GM18502 (cell line): ENCODE measurements at regions not wholly inside any gene's neighbourhood (a gene's known extent, or its start where the extent isn't known, plus 50 kb on each side); places are given as distances from the start of the nearest gene placed in this dataset.

ENCODE experiments used
- ATAC-seq: cut with Tn5 transposase; IDR thresholded peaks from one replicate; pipeline ENCODE4 v1.9.1; 2021; ENCODE audit warnings: mild to moderate bottlenecking; ENCODE audit not compliant: unreplicated experiment, poor library complexity

- ATAC-seq, result no peak
Observed at GRCh38 chr20:47406849-47407682, 50.6 kb upstream of the ZMYND8 start.

DNA sequence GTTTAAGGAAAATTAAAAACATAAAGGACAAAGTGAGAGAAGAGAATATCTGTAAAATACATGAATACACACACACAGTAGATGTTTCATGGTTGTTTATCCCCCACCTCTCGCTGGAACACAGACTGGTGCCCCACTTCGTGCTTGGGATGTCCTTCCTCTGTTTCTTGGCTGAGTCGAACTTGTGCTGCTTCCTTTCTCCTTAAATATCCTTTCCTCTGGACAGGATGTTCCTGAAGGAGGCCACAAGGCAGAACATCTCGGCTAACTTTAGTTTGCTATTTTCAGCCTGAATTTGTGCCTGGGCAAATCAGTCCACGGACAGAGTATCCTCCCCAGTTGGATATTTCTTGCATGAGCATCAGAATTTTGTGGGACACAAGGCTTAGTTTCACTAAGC, 54.7 kb upstream of the ZMYND8 start:
- ATAC-seq, result no peak

- no peak for ATAC-seq
Observed at GRCh38 chr20:47412083-47412482, 55.6 kb upstream of the ZMYND8 start.

GRCh38 chr20:47413189-47413588, 56.7 kb upstream of the ZMYND8 start:
- ATAC-seq, result no peak

GRCh38 chr20:47417245-47418068, 61.0 kb upstream of the ZMYND8 start:
- no peak for ATAC-seq

- no peak for ATAC-seq
Observed at GRCh38 chr20:47418069-47418757, 61.7 kb upstream of the ZMYND8 start.

GRCh38 chr20:47419953-47420514, 63.5 kb upstream of the ZMYND8 start:
- no peak for ATAC-seq

GRCh38 chr20:47421076-47421475, 64.6 kb upstream of the ZMYND8 start:
- ATAC-seq, result no peak

DNA sequence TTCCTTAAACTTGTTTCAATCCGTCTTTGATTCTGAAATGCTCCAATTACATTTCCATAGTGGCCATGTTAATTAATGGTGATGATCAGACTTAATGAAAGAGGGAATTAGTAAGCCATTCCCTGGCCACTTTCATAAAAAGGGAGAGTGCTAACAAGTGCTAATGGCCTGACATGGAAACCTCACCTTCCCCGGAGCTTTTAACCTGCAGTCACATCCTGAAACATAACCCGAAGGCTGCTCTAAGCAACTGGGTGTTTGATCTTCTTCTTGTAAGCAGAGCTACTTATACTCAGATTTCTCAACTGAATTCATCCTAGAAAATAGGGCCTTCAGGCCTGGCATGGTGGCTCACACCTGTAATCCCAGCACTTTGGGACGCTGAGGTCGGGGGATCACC, 67.1 kb upstream of the ZMYND8 start:
- ATAC-seq, result no peak

DNA sequence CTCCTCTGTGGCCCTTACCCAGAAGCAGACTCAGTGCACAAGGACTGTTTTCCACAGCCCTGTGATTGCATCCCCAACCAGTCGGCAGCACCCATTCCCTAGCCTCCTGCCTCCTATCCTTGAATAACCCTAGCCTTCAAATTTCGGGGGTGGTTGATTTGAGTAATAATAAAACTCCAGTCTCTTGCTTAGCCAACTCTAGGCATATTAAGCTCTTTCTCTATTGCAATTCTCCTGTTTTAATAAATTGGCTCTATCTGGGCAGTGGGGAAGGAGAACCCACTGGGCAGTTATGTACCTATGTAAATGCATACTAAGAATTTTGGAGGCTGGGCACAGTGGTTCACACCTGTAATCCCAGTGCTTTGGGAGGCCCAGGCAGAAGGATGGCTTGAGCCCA, 70.6 kb upstream of the ZMYND8 start:
- ATAC-seq, result no peak

GRCh38 chr20:47427746-47428145, 71.2 kb upstream of the ZMYND8 start:
- ATAC-seq, result no peak

- no peak for ATAC-seq
Observed at GRCh38 chr20:47428164-47428563, 71.7 kb upstream of the ZMYND8 start.

DNA sequence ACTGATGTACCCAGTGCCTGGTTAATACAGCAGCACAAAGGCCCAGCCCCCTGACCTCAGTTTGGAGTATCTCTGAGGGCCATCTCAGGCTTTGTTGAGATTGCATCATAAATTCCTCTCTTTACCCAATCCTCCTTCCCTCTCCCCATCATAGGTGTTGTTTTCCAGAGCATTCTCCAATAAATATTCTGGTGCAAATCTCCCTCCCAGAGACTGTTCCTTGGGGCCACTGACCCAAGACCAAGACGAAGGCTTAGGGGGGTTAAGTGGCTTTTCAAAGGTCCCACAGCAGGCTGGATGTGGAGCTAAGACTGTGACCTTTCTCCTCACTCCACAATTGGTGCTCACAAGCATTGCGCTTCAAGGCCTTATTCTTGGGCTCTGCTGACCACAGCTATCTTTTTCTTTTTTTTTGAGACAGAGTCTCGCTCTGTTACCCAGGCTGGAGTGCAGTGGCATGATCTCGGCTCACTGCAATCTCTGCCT, 72.4 kb upstream of the ZMYND8 start:
- no peak for ATAC-seq

DNA sequence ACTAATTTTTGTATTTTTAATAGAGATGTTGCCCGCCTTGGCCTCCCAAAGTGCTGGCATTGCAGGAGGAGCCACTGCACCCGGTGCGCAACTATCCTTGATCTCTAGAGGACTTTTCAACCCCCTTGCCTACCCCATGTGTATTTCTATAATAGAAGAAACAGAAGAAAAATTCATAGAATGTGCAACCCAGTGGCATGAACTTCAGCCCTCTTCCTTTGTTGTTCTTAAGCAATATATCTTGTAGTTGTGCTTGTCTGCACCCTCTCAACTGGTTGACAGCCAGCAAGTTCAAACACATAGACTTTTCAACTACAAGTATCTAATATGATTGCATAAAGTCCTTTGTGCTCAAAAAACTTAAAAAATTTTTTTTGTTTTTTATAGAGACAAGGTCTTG, 72.3 kb upstream of the NCOA3 start:
- ATAC-seq, result no peak

DNA sequence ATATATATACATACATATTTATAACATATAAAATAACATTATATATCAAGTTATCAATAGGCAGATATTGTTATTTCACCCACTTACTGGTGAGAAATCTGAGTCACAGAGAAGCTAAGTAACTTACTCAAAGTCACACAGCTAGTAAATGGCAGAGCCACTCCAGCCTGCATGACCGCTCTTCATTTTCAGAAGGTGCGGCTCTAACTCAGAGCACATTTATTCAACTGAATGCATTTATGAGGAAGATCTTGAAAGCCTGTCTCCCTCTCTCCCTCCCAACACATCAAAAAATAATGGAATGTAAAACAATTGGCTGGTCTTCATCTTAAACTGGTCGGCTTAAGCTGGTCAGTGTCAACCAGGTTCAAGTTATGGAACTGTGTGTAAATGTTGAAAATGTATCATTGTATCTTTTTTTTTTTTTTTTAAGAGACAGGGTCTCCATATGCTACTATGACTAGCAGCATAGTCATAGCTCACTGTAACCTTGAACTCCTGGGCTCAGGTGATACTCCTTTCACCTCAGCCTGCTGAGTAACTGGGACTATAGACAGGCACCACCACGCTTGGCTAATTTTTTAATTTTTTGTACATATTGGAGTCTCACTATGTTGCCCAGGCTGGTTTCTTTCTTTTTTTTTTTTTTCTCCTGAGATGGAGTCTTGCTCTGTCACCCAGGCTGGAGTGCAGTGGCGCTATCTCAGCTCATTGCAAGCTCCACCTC, 70.7 kb upstream of the NCOA3 start:
- no peak for ATAC-seq

- ATAC-seq, result no peak
Observed at GRCh38 chr20:47432834-47433210, 68.9 kb upstream of the NCOA3 start.

DNA sequence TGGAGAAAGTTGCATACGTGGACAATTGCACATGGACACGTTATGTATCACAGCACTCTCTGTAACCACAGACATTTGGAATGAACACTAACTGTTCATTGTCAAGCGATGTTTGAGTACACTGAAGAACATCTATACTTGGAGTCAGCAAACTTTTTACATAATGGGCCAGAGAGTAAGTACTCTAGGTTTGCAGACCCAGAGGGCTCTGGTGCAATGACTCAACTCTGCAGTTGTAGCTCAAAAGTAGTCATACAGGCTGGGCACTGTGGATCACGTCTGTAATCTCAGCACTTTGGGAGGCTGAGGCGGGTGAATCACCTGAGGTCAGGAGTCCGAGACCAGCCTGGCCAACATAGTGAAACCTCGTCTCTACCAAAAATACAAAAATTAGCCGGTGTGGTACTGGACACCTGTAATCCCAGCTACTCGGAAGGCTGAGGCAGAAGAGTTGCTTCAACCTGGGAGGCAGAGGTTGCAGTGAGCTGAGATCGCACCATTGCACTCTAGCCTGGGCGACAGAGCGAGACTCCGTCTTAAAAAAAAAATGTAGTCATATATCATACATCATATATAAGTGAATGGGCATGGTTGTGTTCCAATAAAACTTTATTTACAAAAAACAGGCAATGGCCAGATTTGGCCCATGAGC, 67.4 kb upstream of the NCOA3 start:
- peak; percentile 60 for ATAC-seq

GRCh38 chr20:47438464-47439381, 63.0 kb upstream of the NCOA3 start:
- peak; percentile 51 for ATAC-seq
